ENCODE measurements at regions not wholly inside any gene's neighbourhood (a gene's known extent, or its start where the extent isn't known, plus 50 kb on each side); places are given as distances from the start of the nearest gene placed in this dataset.

GRCh38 chr1:82640352-82640751 is 839.6 kb downstream of the ADGRL2 start:
- TF ChIP-seq CTCF (IDR thresholded peaks at IDR 0.05): no peak

GRCh38 chr1:82634266-82634665 is 833.5 kb downstream of the ADGRL2 start:
- TF ChIP-seq CTCF (IDR thresholded peaks at IDR 0.05): no peak

GRCh38 chr1:82632155-82632554 is 831.4 kb downstream of the ADGRL2 start:
- TF ChIP-seq CTCF (IDR thresholded peaks at IDR 0.05): no peak

- TF ChIP-seq CTCF (IDR thresholded peaks at IDR 0.05): no peak
Observed at GRCh38 chr1:82628887-82629286, 828.2 kb downstream of the ADGRL2 start.

GRCh38 chr1:82625537-82625936 is 824.8 kb downstream of the ADGRL2 start:
- TF ChIP-seq CTCF (IDR thresholded peaks at IDR 0.05): no peak

GRCh38 chr1:82621076-82621475 is 820.3 kb downstream of the ADGRL2 start:
- no peak for TF ChIP-seq CTCF (IDR thresholded peaks at IDR 0.05)

GRCh38 chr1:82614090-82614489 is 813.4 kb downstream of the ADGRL2 start:
- no peak for TF ChIP-seq CTCF (IDR thresholded peaks at IDR 0.05)

- TF ChIP-seq CTCF (IDR thresholded peaks at IDR 0.05): no peak
Observed at GRCh38 chr1:82612986-82613385, 812.3 kb downstream of the ADGRL2 start.
